Erythroblast (primary cell): ENCODE measurements at regions not wholly inside any gene's neighbourhood (a gene's known extent, or its start where the extent isn't known, plus 50 kb on each side); places are given as distances from the start of the nearest gene placed in this dataset.

Experiments used
- GATA1 ChIP-seq: IDR thresholded peaks from 2 replicates; pipeline ENCODE4 v1.6.1; 2011; ENCODE audit warnings: low read depth, mild to moderate bottlenecking, control low read depth, low read length, moderate library complexity
- POLR2A ChIP-seq: IDR thresholded peaks from 2 replicates; pipeline ENCODE4 v1.6.1; 2011; ENCODE audit warnings: mild to moderate bottlenecking, low read length

GRCh38 chr11:95387325-95387724, 156.3 kb upstream of the SESN3 start:
- TF ChIP-seq POLR2A = no peak
- no peak for TF ChIP-seq GATA1
